OCI-LY7 (cell line): ENCODE measurements at regions not wholly inside any gene's neighbourhood (a gene's known extent, or its start where the extent isn't known, plus 50 kb on each side); places are given as distances from the start of the nearest gene placed in this dataset.

Experiments
- BruUV-seq: library from RNA; stranded (reverse); fragments of 400-500 nt; replicated peaks from 2 replicates; lab custom pipeline; 2021; lab: Mats Ljungman, UMichigan
- CTCF ChIA-PET: fragments of 300-600 bp; sonication (Branson Sonifier 250); formaldehyde crosslinking; loops from one replicate; lab custom pipeline; 2022; ENCODE audit warnings: antibody characterized with exemption; ENCODE audit not compliant: unreplicated experiment; lab: Charles Lee
- POLR2A ChIA-PET: fragments of 300-600 bp; sonication (Branson Sonifier 250); formaldehyde crosslinking; loops from one replicate; lab custom pipeline; 2022; ENCODE audit warnings: antibody characterized with exemption; lab: Charles Lee
- DNase-seq: peaks from one replicate; pipeline ENCODE4 v3.0.0-alpha.2; 2015; ENCODE audit warnings: low spot score
- H2AFZ ChIP-seq: fragments of 200-600 bp; sonication (generic), shearing (Covaris generic); 2 replicates; pipeline ENCODE4 v1.6.1; 2014; ENCODE audit warnings: mild to moderate bottlenecking, antibody characterized with exemption, low read length, moderate library complexity
- H3K27ac ChIP-seq: fragments of 200-600 bp; sonication (generic); 2 replicates; pipeline ENCODE4 v1.5.1; 2014; ENCODE audit warnings: mixed run types, low read depth, mild to moderate bottlenecking, moderate library complexity, low read length, inconsistent platforms; ENCODE audit not compliant: poor library complexity, severe bottlenecking
- H3K36me3 ChIP-seq: fragments of 200-600 bp; sonication (generic); 2 replicates; pipeline ENCODE4 v1.6.1; 2014; ENCODE audit warnings: mild to moderate bottlenecking, antibody characterized with exemption, low read length, moderate library complexity, mixed read lengths; ENCODE audit not compliant: insufficient read depth
- H3K4me1 ChIP-seq: fragments of 200-600 bp; sonication (generic); 2 replicates; pipeline ENCODE4 v1.5.1; 2014; ENCODE audit warnings: mild to moderate bottlenecking, low read length; ENCODE audit not compliant: insufficient read depth, poor library complexity, severe bottlenecking
- H3K4me2 ChIP-seq: fragments of 200-600 bp; sonication (generic); 2 replicates; pipeline ENCODE4 v1.6.1; 2014; ENCODE audit warnings: mild to moderate bottlenecking, low read length
- H3K4me3 ChIP-seq: fragments of 200-600 bp; sonication (generic); 2 replicates; pipeline ENCODE4 v1.5.1; 2014; ENCODE audit warnings: mild to moderate bottlenecking, low read depth, low read length; ENCODE audit not compliant: poor library complexity, severe bottlenecking
- H3K79me2 ChIP-seq: fragments of 200-600 bp; sonication (generic); 2 replicates; pipeline ENCODE4 v1.6.1; 2016; ENCODE audit warnings: low read depth, mild to moderate bottlenecking, low read length, moderate library complexity, mixed read lengths; ENCODE audit not compliant: insufficient read depth
- H3K9me2 ChIP-seq: fragments of 200-600 bp; sonication (generic); 2 replicates; pipeline ENCODE4 v1.6.1; 2016; ENCODE audit warnings: mild to moderate bottlenecking, low read length, mixed read lengths; ENCODE audit not compliant: insufficient read depth
- H3K9me3 ChIP-seq: fragments of 200-600 bp; sonication (generic); 2 replicates; pipeline ENCODE4 v1.6.1; 2014; ENCODE audit warnings: mild to moderate bottlenecking, mixed run types, low read length, mixed read lengths
- H4K20me1 ChIP-seq: fragments of 200-600 bp; sonication (generic); 2 replicates; pipeline ENCODE4 v1.6.1; 2014; ENCODE audit warnings: mild to moderate bottlenecking, antibody characterized with exemption, low read length, moderate library complexity, mixed read lengths; ENCODE audit not compliant: insufficient read depth
- EZH2phosphoT487 ChIP-seq: fragments of 200-600 bp; sonication (generic); IDR thresholded peaks from 2 replicates; pipeline ENCODE4 v1.6.1; 2018; ENCODE audit warnings: low read depth, borderline replicate concordance, mild to moderate bottlenecking, mixed run types, antibody characterized with exemption, low read length, moderate library complexity, mixed read lengths
- intact Hi-C: fragments of 100-400 bp; cut with micrococcal nuclease; formaldehyde crosslinking; loops from one replicate; pipeline ENCODE4 v1.10.0; 2022; ENCODE audit not compliant: unreplicated experiment
- TF ChIP-seq, protein P1 (sequence below): fragments of 200-600 bp; sonication (generic); conservative IDR thresholded peaks from 2 replicates; pipeline ENCODE4 v1.5.1; 2014; ENCODE audit warnings: mild to moderate bottlenecking, antibody characterized with exemption, low read length, moderate library complexity, mixed read lengths

DNA sequence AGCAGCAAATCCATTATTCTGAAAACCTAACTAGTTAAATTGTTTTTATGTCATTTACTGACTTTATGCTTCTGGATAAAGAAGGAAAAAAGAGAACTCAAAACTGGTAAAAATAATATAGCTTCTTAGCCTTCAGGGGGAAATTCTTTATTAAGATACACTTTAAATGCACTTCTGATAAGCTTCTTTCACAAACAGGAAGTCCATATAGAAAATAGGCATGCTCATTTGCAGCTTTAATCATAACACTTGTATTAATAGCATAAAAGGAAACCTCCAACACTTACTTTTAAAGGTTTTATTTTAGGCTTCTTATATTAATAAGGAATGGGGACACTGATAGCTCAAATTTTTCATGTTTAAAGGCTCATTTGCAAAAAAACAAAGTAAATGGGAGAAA is 538.0 kb upstream of the SLC35B3 start:
- ChIA-PET POLR2A (interaction anchor here (0.9 to 1.0 kb wide), 2 partner anchors 14 to 74 kb away, joined by 3 read pairs; no protein-coding TSS in a partner anchor), CTCF (no interaction called here)
- Histone ChIP-seq H3K4me2 (no peak overlapping the region), H4K20me1 (no peaks in the 10 kb centered on the region), H3K79me2 (no peaks in the 10 kb centered on the region), H3K4me1 (no peaks in the 10 kb centered on the region), H3K9me2 (no peaks in the 10 kb centered on the region), H3K9me3 (no peaks in the 10 kb centered on the region), H3K27ac (no peak overlapping the region), H2AFZ (no peak overlapping the region), H3K4me3 (no peak overlapping the region), H3K36me3 (no peaks in the 10 kb centered on the region)
- intact Hi-C loops: no loop called here
- no peak for TF ChIP-seq EZH2phosphoT487
- TF ChIP-seq, protein P1, sequence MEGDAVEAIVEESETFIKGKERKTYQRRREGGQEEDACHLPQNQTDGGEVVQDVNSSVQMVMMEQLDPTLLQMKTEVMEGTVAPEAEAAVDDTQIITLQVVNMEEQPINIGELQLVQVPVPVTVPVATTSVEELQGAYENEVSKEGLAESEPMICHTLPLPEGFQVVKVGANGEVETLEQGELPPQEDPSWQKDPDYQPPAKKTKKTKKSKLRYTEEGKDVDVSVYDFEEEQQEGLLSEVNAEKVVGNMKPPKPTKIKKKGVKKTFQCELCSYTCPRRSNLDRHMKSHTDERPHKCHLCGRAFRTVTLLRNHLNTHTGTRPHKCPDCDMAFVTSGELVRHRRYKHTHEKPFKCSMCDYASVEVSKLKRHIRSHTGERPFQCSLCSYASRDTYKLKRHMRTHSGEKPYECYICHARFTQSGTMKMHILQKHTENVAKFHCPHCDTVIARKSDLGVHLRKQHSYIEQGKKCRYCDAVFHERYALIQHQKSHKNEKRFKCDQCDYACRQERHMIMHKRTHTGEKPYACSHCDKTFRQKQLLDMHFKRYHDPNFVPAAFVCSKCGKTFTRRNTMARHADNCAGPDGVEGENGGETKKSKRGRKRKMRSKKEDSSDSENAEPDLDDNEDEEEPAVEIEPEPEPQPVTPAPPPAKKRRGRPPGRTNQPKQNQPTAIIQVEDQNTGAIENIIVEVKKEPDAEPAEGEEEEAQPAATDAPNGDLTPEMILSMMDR: no peak
- DNase-seq: no peak
- no TSS peak for BruUV-seq

DNA sequence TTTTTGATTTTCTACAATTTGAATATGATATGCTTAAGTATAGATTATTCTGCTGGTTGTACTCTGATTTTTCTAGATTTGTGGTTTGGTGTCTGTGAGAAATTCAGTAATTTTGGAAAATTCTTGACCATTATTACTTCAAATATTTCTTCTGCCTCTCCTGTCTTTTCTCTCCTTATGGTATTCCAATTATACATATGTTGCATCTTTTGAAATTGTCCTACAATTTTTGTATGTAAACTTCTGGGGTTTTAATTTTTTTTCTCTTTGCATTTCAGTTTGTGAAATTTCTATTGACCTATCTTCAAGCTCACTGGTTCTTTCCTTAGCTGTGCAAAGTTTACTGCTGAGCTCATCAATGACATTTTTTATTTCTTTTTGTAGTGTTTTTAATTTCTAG is 534.4 kb upstream of the SLC35B3 start:
- DNase-seq: no peak
- POLR2A ChIA-PET: no interaction called here
- Histone ChIP-seq H3K4me3 (no peak overlapping the region), H3K4me2 (no peak overlapping the region), H4K20me1 (no peaks in the 10 kb centered on the region), H3K36me3 (no peaks in the 10 kb centered on the region), H3K79me2 (no peaks in the 10 kb centered on the region), H3K9me3 (no peaks in the 10 kb centered on the region), H3K4me1 (no peaks in the 10 kb centered on the region), H2AFZ (no peak overlapping the region), H3K9me2 (no peaks in the 10 kb centered on the region), H3K27ac (no peak overlapping the region)
- no TSS peak for BruUV-seq
- CTCF ChIA-PET: no interaction called here
- intact Hi-C loops: no loop called here
- TF ChIP-seq, protein P1: no peak
- TF ChIP-seq EZH2phosphoT487: no peak

DNA sequence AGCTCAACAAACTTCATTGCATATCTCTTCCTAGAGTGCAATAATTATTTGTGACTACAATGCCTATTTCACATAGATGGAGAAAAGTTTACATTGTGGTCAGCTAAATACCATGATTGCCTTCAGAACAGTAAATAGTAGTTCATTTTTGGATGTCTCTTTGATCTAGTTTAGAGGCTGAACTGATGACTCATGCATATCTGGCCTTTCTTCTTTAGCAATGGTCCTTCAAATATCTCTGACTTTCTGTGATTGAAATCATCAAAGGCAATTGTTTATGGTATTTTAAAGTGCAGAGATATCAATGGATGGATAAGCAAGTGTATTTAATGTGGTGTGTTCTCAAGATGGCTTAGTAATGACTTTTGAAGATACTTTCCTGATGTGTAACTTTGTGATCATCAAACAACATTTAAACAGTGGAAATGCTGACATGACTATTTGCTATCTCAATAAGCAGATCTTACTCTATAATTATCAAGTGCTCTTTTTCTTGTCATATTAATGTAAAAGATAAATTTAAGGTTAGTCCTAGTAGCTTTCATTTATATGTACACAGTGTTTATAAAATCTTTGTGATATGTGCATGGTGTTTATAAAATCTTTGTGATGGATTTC is 523.7 kb upstream of the SLC35B3 start:
- H2AFZ ChIP-seq: no peak overlapping the region
- no peak overlapping the region for H3K4me2 ChIP-seq
- H4K20me1 ChIP-seq: 0 out of 2 replicates have a peak, but pooled peaks cover 4% of the 10 kb centered on the region
- no peaks in the 10 kb centered on the region for H3K9me2 ChIP-seq
- TF ChIP-seq, protein P1: no peak
- no peak for TF ChIP-seq EZH2phosphoT487
- no peaks in the 10 kb centered on the region for H3K9me3 ChIP-seq
- no TSS peak for BruUV-seq
- no peak for DNase-seq
- H3K36me3 ChIP-seq: no peaks in the 10 kb centered on the region
- POLR2A ChIA-PET: interaction anchor here (0.6 to 0.7 kb wide), 2 partner anchors 14 to 245 kb away, joined by 3 read pairs; no protein-coding TSS in a partner anchor
- CTCF ChIA-PET: no interaction called here
- H3K27ac ChIP-seq: no peak overlapping the region
- no peak overlapping the region for H3K4me3 ChIP-seq
- intact Hi-C loops: no loop called here
- no peaks in the 10 kb centered on the region for H3K4me1 ChIP-seq
- no peaks in the 10 kb centered on the region for H3K79me2 ChIP-seq
